Keratinocyte (primary cell): ENCODE measurements at regions not wholly inside any gene's neighbourhood (a gene's known extent, or its start where the extent isn't known, plus 50 kb on each side); places are given as distances from the start of the nearest gene placed in this dataset.

Source experiments
- CTCF ChIP-seq, 3 experiments: IDR thresholded peaks in 1 of 3; conservative IDR thresholded peaks in 1 of 3; optimal IDR thresholded peaks in 1 of 3; 2 replicates in 2 of 3; 3 replicates in 1 of 3; pipeline versions ENCODE3 to v1.5.1; 2011; ENCODE audit warnings: low read length in 3 of 3, mild to moderate bottlenecking in 3 of 3, moderate library complexity in 2 of 3, control low read depth in 1 of 3, inconsistent platforms in 1 of 3; ENCODE audit not compliant: insufficient read depth in 2 of 3; ENCODE audit errors: extremely low read depth in 1 of 3
- EZH2 ChIP-seq: IDR thresholded peaks from one replicate; pipeline ENCODE4 v1.6.1; 2012; ENCODE audit warnings: inconsistent platforms, mild to moderate bottlenecking, low read length, moderate library complexity

GRCh38 chr5:135735831-135736230, 98.6 kb upstream of the SLC25A48 start:
- TF ChIP-seq CTCF (optimal IDR thresholded peaks at IDR 0.05 in 1 of 3, IDR thresholded peaks at IDR 0.05 in 1 of 3, conservative IDR thresholded peaks at IDR 0.05 in 1 of 3; ENCODE audit: extremely low read depth in 1 of 3, insufficient read depth in 2 of 3, low read length in 3 of 3) (no peak), EZH2 (no peak)
